ENCODE measurements at regions not wholly inside any gene's neighbourhood (a gene's known extent, or its start where the extent isn't known, plus 50 kb on each side); places are given as distances from the start of the nearest gene placed in this dataset.
"Not testable (repeated sequence)": the region's sequence is repeated elsewhere in the genome, so short reads cannot be mapped to it uniquely, and the experiment has no call there.

DNA sequence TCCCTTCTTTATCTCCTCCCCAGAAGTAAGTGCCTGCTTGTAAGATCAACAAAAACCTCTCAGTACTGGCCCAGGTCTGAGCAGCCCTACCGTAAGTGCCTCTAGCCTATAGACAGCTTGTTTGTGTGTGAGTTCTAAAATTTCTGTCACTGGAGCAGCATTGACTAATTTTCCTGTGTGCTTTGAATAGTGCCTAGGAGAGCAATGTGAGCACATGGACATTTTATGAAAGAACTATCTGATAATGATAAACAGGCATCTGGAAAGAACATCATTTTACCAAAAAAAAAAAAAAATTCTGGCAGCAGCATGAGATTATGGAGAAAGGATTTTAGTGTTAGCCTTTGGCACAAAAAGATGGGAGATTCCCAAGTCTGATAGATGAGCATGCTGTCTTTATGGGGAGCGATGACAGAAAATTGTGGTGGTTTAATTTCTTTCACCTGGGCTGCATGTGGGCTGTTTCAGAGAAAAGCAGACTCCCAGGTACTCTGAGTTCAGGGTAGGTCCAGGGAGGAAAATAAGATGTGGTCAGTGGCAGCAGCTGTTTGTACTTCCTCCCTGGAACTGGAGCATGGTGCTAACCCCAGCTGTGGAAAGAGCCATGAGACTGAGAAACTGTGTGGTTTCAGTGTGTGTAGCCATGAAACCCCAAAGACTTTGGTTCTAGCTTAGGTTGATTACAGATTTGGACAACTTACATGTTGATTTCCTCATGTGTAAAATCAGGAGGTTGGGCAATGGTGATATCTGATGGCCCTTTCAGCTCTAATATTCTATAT lies 419.9 kb downstream of the NTRK2 start:
- no peak for DNase-seq

DNA sequence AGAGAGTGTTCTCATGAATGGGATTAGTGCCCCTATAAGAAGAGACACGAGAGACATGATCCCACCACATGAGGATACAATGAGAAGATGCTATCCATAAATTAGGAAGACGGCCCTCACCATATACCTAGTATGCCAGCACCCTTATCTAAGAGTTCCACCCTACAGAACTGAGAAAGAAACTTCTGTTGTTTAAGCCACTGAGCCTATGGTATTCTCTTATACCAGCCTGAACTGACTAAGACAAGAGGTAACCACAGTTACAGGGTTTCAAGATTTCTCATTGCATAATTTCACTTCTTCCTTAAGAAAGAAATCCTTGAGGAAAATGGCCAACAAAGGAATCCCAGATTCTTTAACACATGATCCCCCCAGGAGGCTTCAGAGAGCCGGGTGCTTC lies 412.4 kb downstream of the NTRK2 start:
- DNase-seq = no peak

DNA sequence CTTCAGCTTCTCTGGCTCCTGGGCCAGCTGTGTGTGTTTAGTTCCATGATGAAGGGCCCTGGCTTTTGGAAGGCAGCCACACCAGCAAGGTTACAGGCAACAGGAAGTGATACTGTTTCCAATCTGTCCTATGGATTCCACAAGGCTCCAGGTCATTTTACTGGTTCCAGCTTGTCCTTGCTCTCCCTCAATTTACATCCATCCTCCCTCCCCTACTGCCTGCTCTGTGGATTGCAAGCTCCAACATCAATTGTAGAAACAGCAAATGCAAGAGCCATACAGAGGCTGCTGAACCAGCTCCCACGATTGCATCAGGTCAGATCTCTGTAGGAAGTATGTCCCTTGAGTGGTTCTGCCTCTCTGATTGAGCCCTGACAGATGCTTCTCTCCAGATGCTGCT lies 409.8 kb downstream of the NTRK2 start:
- DNase-seq = no peak

DNA sequence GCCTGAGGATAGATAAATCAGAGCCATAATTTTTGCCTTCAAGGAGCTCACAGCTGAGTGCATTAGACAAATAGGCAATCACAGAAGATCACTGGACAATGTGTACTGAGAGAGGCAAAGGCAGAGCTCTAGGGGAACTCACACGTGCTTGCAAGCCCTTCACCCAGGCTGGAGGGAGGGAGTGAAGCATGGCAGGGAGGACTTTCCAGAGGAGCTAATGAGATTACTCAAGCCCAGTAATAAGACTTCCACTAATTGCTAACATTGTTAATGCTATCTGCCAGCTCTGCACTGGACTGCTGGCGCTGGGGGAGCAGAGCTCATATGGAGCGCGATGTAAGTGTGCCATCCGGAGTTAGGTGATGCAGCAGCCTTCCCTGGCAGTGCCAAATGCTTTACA lies 408.4 kb downstream of the NTRK2 start:
- DNase-seq = no peak

DNA sequence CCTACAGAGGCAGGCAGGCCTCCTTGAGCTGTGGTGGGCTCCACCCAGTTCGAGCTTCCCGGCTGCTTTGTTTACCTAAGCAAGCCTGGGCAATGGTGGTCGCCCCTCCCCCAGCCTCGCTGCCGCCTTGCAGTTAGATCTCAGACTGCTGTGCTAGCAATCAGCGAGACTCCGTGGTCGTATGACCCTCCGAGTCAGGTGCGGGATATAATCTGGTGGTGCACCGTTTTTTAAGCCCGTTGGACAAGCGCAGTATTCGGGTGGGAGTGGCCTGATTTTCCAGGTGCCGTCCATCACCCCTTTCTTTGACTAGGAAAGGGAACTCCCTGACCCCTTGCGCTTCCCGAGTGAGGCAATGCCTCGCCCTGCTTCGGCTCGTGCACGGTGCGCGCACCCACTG lies 407.6 kb downstream of the NTRK2 start:
- DNase-seq = not testable (repeated sequence)
